Osteoblast (primary cell): ENCODE measurements at regions not wholly inside any gene's neighbourhood (a gene's known extent, or its start where the extent isn't known, plus 50 kb on each side); places are given as distances from the start of the nearest gene placed in this dataset.

ENCODE experiments used
- DNase-seq: peaks from one replicate; pipeline ENCODE4 v3.0.0; 2011; ENCODE audit warnings: low spot score, mixed read lengths; ENCODE audit not compliant: insufficient read length; ENCODE audit errors: missing footprints
- H2AFZ ChIP-seq: 2 replicates; pipeline ENCODE4 v1.6.0; 2011; ENCODE audit warnings: mild to moderate bottlenecking, low read length
- H3K27ac ChIP-seq: 2 replicates; pipeline ENCODE4 v1.5.1; 2011; ENCODE audit warnings: mild to moderate bottlenecking, low read depth, low read length, moderate library complexity
- H3K27me3 ChIP-seq: 2 replicates; pipeline ENCODE4 v1.6.0; 2012; ENCODE audit warnings: mild to moderate bottlenecking, control low read depth, inconsistent platforms, low read length, moderate library complexity; ENCODE audit not compliant: insufficient read depth
- H3K36me3 ChIP-seq: 2 replicates; pipeline ENCODE4 v1.5.1; 2011; ENCODE audit warnings: mild to moderate bottlenecking, low read length, control low read depth, moderate library complexity; ENCODE audit not compliant: insufficient read depth
- H3K4me1 ChIP-seq: 2 replicates; pipeline ENCODE4 v1.5.1; 2011; ENCODE audit warnings: mild to moderate bottlenecking, low read length, control low read depth, moderate library complexity; ENCODE audit not compliant: insufficient read depth
- H3K4me2 ChIP-seq: 2 replicates; pipeline ENCODE4 v1.6.0; 2011; ENCODE audit warnings: mild to moderate bottlenecking, low read length; ENCODE audit not compliant: insufficient read depth
- H3K4me3 ChIP-seq: fragments of 200-600 bp; sonication (generic); 3 replicates; pipeline ENCODE4 v1.5.1; 2012; ENCODE audit warnings: mild to moderate bottlenecking, low read length, inconsistent platforms; ENCODE audit not compliant: insufficient read depth
- H3K79me2 ChIP-seq: 2 replicates; pipeline ENCODE4 v1.6.0; 2012; ENCODE audit warnings: mild to moderate bottlenecking, low read length, control low read depth, inconsistent platforms; ENCODE audit not compliant: insufficient read depth
- H3K9me3 ChIP-seq: 2 replicates; pipeline ENCODE4 v1.5.1; 2011; ENCODE audit warnings: low read depth, low read length, control low read depth
- H4K20me1 ChIP-seq: 2 replicates; pipeline ENCODE4 v1.6.0; 2012; ENCODE audit warnings: mild to moderate bottlenecking, low read length, control low read depth; ENCODE audit not compliant: insufficient read depth
- CTCF ChIP-seq: IDR thresholded peaks from 2 replicates; pipeline ENCODE4 v1.5.1; 2011; ENCODE audit warnings: mild to moderate bottlenecking, low read depth, low read length, moderate library complexity; ENCODE audit errors: extremely low read depth

- no peaks in the 10 kb centered on the region for H3K9me3 ChIP-seq
- H3K4me3 ChIP-seq: no peak overlapping the region
- no peaks in the 10 kb centered on the region for H3K79me2 ChIP-seq
- no peak for DNase-seq
- no peak overlapping the region for H3K4me2 ChIP-seq
- H3K36me3 ChIP-seq: no peaks in the 10 kb centered on the region
- no peaks in the 10 kb centered on the region for H3K4me1 ChIP-seq
- H3K27me3 ChIP-seq: peaks cover 16% of the 10 kb centered on the region
- TF ChIP-seq CTCF: no peak
- no peak overlapping the region for H2AFZ ChIP-seq
- H3K27ac ChIP-seq: no peak overlapping the region
- no peaks in the 10 kb centered on the region for H4K20me1 ChIP-seq
These were observed 124.8 kb upstream of the NECTIN1 start for GRCh38 chr11:119853581-119854360.

GRCh38 chr11:119852741-119853140 lies 123.7 kb upstream of the NECTIN1 start:
- H3K4me2 ChIP-seq: no peak overlapping the region
- H3K36me3 ChIP-seq: no peaks in the 10 kb centered on the region
- TF ChIP-seq CTCF: no peak
- H3K27ac ChIP-seq: no peak overlapping the region
- peaks cover 11% of the 10 kb centered on the region for H3K27me3 ChIP-seq
- H3K4me3 ChIP-seq: no peak overlapping the region
- no peaks in the 10 kb centered on the region for H3K9me3 ChIP-seq
- no peak overlapping the region for H2AFZ ChIP-seq
- no peaks in the 10 kb centered on the region for H4K20me1 ChIP-seq
- no peaks in the 10 kb centered on the region for H3K4me1 ChIP-seq
- H3K79me2 ChIP-seq: no peaks in the 10 kb centered on the region
- no peak for DNase-seq

- Histone ChIP-seq H4K20me1 (no peaks in the 10 kb centered on the region), H3K4me1 (no peaks in the 10 kb centered on the region), H3K9me3 (no peaks in the 10 kb centered on the region), H3K36me3 (no peaks in the 10 kb centered on the region), H3K4me2 (no peak overlapping the region), H3K27ac (no peak overlapping the region), H2AFZ (no peak overlapping the region), H3K27me3 (peaks cover 6% of the 10 kb centered on the region), H3K79me2 (no peaks in the 10 kb centered on the region), H3K4me3 (no peak overlapping the region)
- no peak for TF ChIP-seq CTCF
- DNase-seq: no peak
These were observed 121.9 kb upstream of the NECTIN1 start for GRCh38 chr11:119850822-119851409.

- no peak overlapping the region for H3K4me2 ChIP-seq
- no peaks in the 10 kb centered on the region for H3K9me3 ChIP-seq
- H3K79me2 ChIP-seq: no peaks in the 10 kb centered on the region
- no peak overlapping the region for H2AFZ ChIP-seq
- TF ChIP-seq CTCF: no peak
- H3K4me3 ChIP-seq: no peak overlapping the region
- no peak overlapping the region for H3K27ac ChIP-seq
- peaks cover 6% of the 10 kb centered on the region for H3K27me3 ChIP-seq
- DNase-seq: no peak
- no peaks in the 10 kb centered on the region for H3K4me1 ChIP-seq
- no peaks in the 10 kb centered on the region for H3K36me3 ChIP-seq
- H4K20me1 ChIP-seq: no peaks in the 10 kb centered on the region
These were observed 120.9 kb upstream of the NECTIN1 start for GRCh38 chr11:119849872-119850271.
